C1 segment of cervical spinal cord (tissue), 14 donors: ENCODE measurements at regions not wholly inside any gene's neighbourhood (a gene's known extent, or its start where the extent isn't known, plus 50 kb on each side); places are given as distances from the start of the nearest gene placed in this dataset.

Experiments used
- DNase-seq, 14 donors: peaks; one replicate each; lab custom pipeline; 2025; lab: John Stamatoyannopoulos, UW

- DNase-seq: no peak
Observed at GRCh38 chr7:67422601-67423000, 426.0 kb downstream of the TYW1 start.

GRCh38 chr7:67423065-67423464 lies 426.4 kb downstream of the TYW1 start:
- DNase-seq: no peak

- DNase-seq: no peak
Observed at GRCh38 chr7:67426654-67427053, 430.0 kb downstream of the TYW1 start.

DNA sequence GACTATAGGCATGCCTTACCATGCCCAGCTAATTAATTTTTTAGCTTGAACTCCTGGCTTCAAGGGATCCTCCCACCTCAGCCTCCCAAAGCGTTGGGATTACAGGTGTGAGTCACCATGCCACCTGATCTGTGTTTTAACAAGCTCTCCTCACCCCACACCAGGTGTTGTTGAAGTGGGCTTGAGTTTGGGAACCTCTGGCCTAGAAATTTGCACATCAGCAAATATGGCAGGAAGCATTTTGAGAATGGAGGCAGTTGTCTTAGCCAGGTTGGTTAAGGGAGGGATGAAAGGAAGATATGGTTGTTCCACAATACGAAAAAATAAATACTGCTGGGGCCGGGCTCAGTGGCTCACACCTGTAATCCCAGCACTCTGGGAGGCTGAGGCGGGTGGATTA lies 433.1 kb downstream of the TYW1 start:
- no peak for DNase-seq

DNA sequence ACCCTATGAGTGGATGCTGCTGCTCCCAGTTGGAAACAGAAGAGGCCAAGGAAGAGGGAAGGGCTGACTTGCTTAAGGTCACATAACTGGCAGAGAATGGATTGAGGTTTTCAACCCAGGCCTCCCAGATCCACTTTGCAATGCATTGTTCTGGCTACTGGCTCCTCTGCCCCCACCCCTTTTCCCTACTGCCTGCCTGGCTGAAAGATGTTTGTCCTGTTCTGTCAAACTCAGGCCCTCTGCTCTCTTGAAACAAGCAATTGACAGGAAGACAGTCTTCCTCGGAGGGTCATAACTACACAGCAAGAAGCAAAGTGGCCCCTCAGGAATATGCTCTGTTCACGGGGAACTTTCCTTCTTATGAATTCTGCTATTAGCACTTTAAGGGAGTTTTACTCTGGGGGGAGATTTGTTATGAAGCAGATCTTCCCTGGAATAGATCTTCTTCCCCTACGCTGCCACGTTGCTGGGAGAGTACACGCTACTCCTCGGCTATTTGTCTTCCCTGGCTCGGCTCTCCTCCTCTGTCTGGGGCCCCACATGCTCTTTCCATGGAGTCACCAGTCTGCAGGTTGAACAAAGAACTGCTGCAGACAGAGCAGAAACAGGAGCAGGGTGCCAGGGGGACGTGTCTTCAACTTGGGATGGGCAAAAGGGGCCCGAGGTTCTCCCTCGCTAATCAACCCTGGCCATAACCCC lies 436.1 kb downstream of the TYW1 start:
- DNase-seq: peak in 1 of 14 donors; percentile 4

GRCh38 chr7:67435894-67436535 lies 439.4 kb downstream of the TYW1 start:
- DNase-seq: no peak

- DNase-seq: no peak
Observed at GRCh38 chr7:67438198-67438882, 441.7 kb downstream of the TYW1 start.

GRCh38 chr7:67438913-67439505 lies 442.4 kb downstream of the TYW1 start:
- DNase-seq: no peak

DNA sequence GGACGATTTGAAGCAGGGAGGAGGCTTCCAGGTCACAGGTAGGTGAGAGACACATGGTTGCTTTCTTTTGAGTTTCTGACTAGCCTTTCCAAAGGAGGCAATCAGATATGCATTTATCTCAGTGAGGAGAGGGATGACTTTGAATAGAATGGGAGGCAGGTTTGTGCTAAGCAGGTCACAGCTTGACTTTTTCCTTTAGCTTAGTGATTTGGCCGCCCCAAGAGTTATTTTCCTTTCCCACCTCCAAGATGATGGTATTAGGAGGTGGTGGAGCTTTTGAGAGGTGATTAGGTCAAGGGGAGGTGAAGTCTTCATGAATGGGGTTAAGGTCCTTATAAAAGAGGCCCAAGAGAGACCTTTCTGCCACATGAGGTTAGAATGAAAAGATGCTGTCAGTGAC lies 443.7 kb downstream of the TYW1 start:
- no peak for DNase-seq

- no peak for DNase-seq
Observed at GRCh38 chr7:67445728-67446127, 449.1 kb downstream of the TYW1 start.

GRCh38 chr7:67447297-67447696 lies 450.7 kb downstream of the TYW1 start:
- DNase-seq: no peak

DNA sequence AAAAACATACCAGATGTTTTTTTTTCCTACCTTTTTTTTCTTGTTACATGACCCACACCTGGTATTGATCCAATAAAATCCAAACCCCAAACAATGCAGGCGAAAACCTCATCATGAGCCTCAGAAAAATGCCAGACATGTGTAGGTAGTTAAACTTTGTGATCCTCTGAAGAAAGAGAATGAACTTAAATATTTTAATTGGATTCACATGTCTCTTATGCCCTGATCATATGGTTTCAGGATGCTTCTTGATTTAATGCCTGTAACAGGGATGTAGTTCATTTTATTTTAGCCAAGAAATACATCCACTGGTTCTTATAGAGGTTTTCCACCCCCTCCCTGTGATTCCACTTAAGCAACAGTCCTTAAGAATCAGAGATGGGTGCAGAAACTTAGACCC lies 451.6 kb downstream of the TYW1 start:
- no peak for DNase-seq

DNA sequence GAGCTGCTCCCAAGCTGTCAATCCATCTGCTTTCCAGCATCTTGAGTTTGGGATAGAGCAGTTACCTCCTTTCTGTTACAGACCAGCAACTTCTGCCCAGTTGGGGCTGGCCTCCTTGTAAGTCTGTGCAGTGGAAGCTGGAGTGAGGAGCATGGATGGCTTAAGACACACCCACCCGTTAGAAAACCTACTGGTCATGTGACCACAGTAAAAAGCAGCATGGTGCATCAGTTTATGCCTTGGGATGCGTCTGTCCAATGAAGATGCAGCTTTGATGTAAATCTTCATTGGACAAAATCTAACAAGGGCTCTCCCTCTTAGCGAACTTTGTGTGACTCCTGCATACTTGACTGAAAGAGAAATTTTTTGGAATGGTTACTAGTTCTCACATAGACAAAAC lies 453.5 kb downstream of the TYW1 start:
- no peak for DNase-seq

- DNase-seq: no peak
Observed at GRCh38 chr7:67451306-67451705, 454.7 kb downstream of the TYW1 start.

GRCh38 chr7:67452516-67453026 lies 455.9 kb downstream of the TYW1 start:
- DNase-seq: no peak

DNA sequence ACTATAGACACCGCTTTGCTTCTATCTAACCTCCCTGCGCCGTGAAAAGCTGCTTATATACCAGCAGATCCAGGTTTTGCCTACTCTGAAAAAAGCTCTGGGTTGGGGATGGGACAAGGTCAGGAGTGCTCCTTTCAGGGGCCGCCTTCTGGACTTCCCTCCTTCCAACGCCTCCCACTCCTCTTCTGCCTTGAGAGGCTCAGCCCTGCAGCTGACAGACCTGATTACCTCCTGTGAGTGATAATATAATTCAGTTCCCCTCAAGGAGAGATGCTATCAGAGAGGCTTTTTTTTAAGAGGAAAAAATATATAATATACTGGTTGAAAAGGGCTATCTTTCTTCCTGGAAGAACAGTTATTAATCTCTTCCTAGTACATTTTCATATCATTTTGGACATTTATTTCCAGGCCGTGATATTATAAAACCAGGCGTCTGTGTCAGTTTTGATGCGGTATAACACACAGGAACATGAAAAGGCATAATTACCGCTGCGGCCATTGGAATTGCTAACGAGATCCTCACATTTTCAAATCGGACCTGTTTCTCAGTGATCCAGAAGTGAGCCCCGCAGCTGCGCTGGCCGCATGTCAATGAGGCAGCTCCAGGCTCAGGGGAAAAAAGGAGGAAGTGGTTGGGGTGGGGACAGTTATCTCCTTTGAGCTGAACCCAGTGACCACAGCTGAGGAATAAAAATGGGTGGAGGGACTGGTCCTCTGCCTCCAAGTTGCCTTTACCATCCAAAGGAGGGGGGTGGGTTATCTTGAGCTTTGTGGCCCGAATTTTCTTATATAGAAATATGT lies 457.1 kb downstream of the TYW1 start:
- no peak for DNase-seq

DNA sequence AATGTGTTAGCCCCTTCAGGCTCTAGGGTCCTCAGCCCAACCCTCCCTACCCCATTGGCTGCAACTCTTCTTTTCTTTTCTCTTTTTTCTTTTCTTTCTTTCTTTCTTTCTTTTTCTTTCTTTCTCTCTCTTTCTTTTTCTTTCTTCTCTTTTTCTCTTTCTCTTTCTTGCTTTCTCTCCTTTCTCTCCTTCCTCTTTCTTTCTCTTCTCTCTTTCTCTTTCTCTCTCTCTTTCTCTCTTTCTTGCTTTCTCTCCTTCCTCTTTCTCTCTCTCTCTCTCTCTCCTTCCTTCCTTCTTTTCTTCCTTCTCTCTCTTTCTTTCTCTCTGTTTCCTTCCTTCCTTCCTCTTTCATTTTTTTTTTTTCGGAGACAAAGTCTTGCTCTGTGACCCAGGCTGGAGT lies 458.9 kb downstream of the TYW1 start:
- DNase-seq: no peak

DNA sequence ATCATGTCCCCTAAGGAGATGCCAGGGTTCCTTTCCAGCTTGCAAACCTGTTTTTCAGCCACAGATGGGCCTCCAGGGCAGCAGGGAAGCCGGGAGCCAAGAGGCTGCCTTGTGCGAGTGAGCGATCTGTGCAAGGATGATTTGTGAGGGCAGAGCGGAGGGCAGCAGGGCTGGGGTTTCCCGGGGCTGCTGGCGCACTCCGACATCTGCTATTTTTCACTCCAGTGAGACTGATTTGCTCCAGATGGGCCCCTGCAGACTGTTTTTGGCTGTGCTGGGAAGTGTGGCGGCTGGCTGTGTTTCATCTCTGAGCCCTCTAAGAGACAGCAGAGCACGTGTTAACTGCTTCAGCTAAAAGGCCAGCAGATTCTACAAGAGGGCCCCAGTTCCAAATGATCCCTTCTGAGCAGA lies 466.2 kb downstream of the TYW1 start:
- peak in 7 of 14 donors; percentile 0 to 76 (median 28) for DNase-seq

DNA sequence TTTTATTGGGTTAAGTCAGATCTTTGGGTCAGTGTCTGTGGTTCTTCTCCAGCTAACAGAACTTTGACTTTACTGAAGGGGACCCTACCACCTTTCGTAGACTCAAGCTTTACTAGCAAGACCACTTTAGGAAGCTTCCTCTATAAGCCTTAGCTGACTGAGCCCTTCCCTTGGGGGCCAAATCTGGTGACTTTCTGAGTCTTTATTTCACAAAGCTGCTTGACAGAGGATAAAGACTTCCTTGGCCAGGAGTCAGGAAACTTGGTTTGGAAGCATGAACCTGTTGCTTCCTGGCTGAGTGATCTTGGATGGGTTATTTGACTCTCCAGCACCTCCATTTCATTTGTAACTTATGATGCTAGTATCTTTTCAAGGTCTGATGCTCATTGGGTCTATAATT lies 466.7 kb downstream of the TYW1 start:
- DNase-seq: no peak

- peak in 2 of 14 donors; percentile 0 to 5 for DNase-seq
Observed at GRCh38 chr7:67463983-67464382, 467.4 kb downstream of the TYW1 start.

GRCh38 chr7:67466109-67466508 lies 469.5 kb downstream of the TYW1 start:
- no peak for DNase-seq
